Fibroblast of the aortic adventitia (primary cell): ENCODE measurements at regions not wholly inside any gene's neighbourhood (a gene's known extent, or its start where the extent isn't known, plus 50 kb on each side); places are given as distances from the start of the nearest gene placed in this dataset.
"Not testable (repeated sequence)": the region's sequence is repeated elsewhere in the genome, so short reads cannot be mapped to it uniquely, and the experiment has no call there.

Experiments
- DNase-seq: peaks from one replicate; pipeline ENCODE4 v3.0.0-alpha.2; 2010; ENCODE audit warnings: low read depth
- H3K4me3 ChIP-seq: 2 replicates; pipeline ENCODE4 v1.5.1; 2011; ENCODE audit warnings: low read depth, mild to moderate bottlenecking, control low read depth, low read length, moderate library complexity
- TF ChIP-seq, protein P1 (sequence below): IDR thresholded peaks from 2 replicates; pipeline ENCODE4 v1.5.1; 2011; ENCODE audit warnings: mild to moderate bottlenecking, low read length, control low read depth, inconsistent platforms; ENCODE audit not compliant: insufficient read depth

GRCh38 chr17:14579716-14580115, 278.8 kb downstream of the HS3ST3B1 start:
- DNase-seq: no peak
- TF ChIP-seq, protein P1, sequence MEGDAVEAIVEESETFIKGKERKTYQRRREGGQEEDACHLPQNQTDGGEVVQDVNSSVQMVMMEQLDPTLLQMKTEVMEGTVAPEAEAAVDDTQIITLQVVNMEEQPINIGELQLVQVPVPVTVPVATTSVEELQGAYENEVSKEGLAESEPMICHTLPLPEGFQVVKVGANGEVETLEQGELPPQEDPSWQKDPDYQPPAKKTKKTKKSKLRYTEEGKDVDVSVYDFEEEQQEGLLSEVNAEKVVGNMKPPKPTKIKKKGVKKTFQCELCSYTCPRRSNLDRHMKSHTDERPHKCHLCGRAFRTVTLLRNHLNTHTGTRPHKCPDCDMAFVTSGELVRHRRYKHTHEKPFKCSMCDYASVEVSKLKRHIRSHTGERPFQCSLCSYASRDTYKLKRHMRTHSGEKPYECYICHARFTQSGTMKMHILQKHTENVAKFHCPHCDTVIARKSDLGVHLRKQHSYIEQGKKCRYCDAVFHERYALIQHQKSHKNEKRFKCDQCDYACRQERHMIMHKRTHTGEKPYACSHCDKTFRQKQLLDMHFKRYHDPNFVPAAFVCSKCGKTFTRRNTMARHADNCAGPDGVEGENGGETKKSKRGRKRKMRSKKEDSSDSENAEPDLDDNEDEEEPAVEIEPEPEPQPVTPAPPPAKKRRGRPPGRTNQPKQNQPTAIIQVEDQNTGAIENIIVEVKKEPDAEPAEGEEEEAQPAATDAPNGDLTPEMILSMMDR: no peak

GRCh38 chr17:14575471-14575953, 274.6 kb downstream of the HS3ST3B1 start:
- DNase-seq: no peak
- H3K4me3 ChIP-seq: no peak overlapping the region
- TF ChIP-seq, protein P1: no peak

More at GRCh38 chr17:14579716-14580115, 278.8 kb downstream of the HS3ST3B1 start:
- H3K4me3 ChIP-seq: no peak overlapping the region

- not testable (repeated sequence) for H3K4me3 ChIP-seq, DNase-seq
Observed at GRCh38 chr17:14560325-14560724, 259.4 kb downstream of the HS3ST3B1 start.

- H3K4me3 ChIP-seq: no peak overlapping the region
- TF ChIP-seq, protein P1: no peak
- DNase-seq: no peak
Observed at GRCh38 chr17:14559264-14560119, 258.6 kb downstream of the HS3ST3B1 start.

- DNase-seq: no peak
- no peak overlapping the region for H3K4me3 ChIP-seq
- TF ChIP-seq, protein P1: no peak
Observed at GRCh38 chr17:14557480-14557879, 256.6 kb downstream of the HS3ST3B1 start.

DNA sequence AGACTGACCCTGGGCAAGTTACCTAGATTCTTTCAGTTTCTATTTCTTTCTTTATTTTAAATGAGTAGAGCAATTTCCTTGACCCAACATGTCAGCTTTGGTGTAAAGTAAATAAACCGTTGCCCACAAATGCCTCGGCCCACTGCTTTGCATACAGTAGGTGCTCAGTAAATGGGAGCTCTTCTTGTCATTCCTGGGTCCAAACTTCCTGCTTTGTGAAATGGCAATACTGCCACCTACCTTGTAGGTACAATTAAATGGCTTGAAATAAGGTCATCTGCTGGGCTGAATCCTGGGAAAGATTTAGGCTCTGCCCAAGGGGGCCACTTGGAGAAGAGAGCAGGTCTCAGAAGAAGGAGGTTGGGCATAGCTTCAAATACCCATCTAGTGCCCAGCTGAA, 253.0 kb downstream of the HS3ST3B1 start:
- TF ChIP-seq, protein P1: no peak
- H3K4me3 ChIP-seq: no peak overlapping the region
- no peak for DNase-seq

DNA sequence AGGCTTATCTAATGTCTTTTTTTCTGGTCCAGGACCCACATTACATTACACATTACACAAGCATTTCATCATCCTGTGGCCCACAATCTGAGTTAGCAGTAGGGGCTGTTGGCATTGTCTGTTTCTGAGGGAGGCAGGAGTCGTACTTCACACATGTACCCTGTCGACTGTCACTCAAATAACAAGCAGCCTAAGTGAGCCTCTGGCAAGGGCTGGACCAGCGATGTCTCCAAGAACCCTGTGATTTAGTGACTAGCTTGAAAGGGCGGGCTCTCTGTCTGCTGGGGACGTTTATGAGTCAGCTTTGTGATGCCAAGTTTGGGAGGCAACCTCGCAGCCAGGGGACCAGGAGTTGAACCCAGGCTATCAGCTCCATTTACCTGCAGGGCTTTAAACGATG, 251.4 kb downstream of the HS3ST3B1 start:
- peak; percentile 2 for DNase-seq
- TF ChIP-seq, protein P1: no peak
- no peak overlapping the region for H3K4me3 ChIP-seq
